ENCODE measurements at regions not wholly inside any gene's neighbourhood (a gene's known extent, or its start where the extent isn't known, plus 50 kb on each side); places are given as distances from the start of the nearest gene placed in this dataset.

DNA sequence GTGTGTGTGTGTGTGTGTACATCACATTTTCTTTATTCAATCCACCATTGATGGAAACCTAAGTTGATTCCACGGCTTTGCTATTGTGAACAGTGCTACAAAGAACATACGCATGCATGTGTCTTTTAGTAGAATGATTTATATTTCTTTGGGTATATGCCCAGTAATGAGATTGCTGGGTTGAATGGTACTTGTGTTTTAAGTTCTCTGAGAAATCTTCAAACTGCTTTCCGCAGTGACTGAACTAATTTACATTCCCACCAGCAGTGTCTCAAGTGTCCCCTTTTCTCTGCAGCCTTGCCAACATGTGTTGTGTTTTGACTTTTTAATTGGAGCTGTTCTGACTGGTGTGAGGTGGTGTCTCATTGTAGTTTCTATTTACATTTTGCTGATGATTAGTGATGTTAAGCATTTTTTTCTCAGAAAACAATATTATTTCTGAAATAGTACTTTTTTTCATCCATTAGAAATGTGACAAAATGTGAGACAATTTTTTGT lies 769.7 kb downstream of the TAF11L14 start:
- no peaks in the 10 kb centered on the region for H3K27me3 ChIP-seq
- H3K4me1 ChIP-seq (ENCODE audit: low read depth): no peaks in the 10 kb centered on the region
- H3K27ac ChIP-seq: no peak overlapping the region
- TF ChIP-seq, protein P1, sequence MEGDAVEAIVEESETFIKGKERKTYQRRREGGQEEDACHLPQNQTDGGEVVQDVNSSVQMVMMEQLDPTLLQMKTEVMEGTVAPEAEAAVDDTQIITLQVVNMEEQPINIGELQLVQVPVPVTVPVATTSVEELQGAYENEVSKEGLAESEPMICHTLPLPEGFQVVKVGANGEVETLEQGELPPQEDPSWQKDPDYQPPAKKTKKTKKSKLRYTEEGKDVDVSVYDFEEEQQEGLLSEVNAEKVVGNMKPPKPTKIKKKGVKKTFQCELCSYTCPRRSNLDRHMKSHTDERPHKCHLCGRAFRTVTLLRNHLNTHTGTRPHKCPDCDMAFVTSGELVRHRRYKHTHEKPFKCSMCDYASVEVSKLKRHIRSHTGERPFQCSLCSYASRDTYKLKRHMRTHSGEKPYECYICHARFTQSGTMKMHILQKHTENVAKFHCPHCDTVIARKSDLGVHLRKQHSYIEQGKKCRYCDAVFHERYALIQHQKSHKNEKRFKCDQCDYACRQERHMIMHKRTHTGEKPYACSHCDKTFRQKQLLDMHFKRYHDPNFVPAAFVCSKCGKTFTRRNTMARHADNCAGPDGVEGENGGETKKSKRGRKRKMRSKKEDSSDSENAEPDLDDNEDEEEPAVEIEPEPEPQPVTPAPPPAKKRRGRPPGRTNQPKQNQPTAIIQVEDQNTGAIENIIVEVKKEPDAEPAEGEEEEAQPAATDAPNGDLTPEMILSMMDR (IDR thresholded peaks at IDR 0.05; ENCODE audit: low read depth, low read length): no peak
- H3K9me3 ChIP-seq (ENCODE audit: low read depth): no peaks in the 10 kb centered on the region
- DNase-seq (ENCODE audit: low read depth in 1 of 2, low spot score in 1 of 2): no peak
- H3K4me3 ChIP-seq: no peak overlapping the region
- H3K36me3 ChIP-seq: no peaks in the 10 kb centered on the region

DNA sequence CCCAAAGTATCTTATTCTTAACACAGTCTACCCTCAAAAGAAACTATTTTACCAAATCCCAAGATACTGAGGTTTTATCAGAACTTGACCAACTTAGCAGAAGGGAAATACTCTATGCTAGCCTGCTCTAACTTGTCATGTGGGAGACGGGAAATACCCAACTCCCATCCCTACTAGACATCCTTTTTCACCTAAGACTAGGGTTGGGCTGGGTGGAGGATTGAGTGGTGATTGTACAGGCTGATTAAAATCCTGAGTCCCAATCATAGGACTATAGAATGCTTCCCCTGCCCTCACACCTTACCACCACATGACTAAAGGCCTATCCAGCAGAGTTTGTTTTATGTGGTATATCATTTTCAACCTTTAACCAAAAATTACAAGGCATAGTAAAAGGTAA lies 786.5 kb downstream of the TAF11L14 start:
- no peak for DNase-seq (ENCODE audit: low read depth in 1 of 2, low spot score in 1 of 2)
- Histone ChIP-seq H3K9me3 (ENCODE audit: low read depth) (no peaks in the 10 kb centered on the region), H3K27me3 (no peaks in the 10 kb centered on the region), H3K27ac (no peak overlapping the region), H3K36me3 (no peaks in the 10 kb centered on the region), H3K4me1 (ENCODE audit: low read depth) (no peaks in the 10 kb centered on the region), H3K4me3 (no peak overlapping the region)
- TF ChIP-seq, protein P1 (IDR thresholded peaks at IDR 0.05; ENCODE audit: low read depth, low read length): no peak

DNA sequence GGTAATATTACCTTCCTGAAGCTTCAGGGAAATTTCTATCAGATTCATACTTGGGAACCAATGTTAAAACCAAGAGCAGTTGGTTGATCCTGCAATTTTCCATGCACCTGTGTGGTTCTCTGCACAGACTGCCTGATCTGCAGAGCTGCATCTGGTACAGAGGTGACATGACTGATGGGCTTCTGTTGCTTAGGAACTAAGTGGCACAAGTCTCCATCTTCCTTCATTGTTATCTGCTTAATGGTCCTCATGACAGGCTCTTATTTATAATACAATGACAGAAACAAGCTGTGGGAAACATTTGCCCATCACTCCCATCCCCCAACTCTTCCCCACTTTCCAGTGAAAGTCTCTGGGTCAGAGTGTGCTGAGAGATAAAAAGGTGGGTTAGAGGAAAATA lies 799.1 kb downstream of the TAF11L14 start:
- no peaks in the 10 kb centered on the region for H3K27me3 ChIP-seq
- no peaks in the 10 kb centered on the region for H3K9me3 ChIP-seq (ENCODE audit: low read depth)
- no peaks in the 10 kb centered on the region for H3K36me3 ChIP-seq
- H3K4me3 ChIP-seq: no peak overlapping the region
- no peak overlapping the region for H3K27ac ChIP-seq
- H3K4me1 ChIP-seq (ENCODE audit: low read depth): no peaks in the 10 kb centered on the region
- peak in 1 of 2 donors; percentile 56 for DNase-seq (ENCODE audit: low read depth in 1 of 2, low spot score in 1 of 2)
- TF ChIP-seq, protein P1 (IDR thresholded peaks at IDR 0.05; ENCODE audit: low read depth, low read length): no peak

DNA sequence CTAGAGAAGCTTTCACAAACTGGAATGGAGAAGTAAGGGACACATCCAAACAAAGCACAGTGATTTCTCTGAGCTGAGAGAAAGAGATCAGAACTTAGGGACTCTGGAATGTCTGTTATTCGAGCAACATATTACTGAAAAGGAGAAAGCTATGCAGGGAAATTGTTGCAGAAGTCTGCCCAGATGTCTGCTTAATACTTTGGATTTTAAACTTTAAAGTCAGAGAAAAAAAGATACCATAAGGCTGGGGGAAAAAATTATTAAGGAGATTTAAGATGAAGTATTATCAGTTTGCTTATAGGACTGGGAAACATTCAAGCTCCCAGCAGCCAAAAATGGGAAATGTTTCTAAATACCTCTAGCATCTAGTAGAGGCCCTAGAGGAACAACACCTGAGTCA lies 803.9 kb downstream of the TAF11L14 start:
- no peak overlapping the region for H3K4me3 ChIP-seq
- no peaks in the 10 kb centered on the region for H3K4me1 ChIP-seq (ENCODE audit: low read depth)
- H3K27me3 ChIP-seq: no peaks in the 10 kb centered on the region
- no peaks in the 10 kb centered on the region for H3K36me3 ChIP-seq
- TF ChIP-seq, protein P1 (IDR thresholded peaks at IDR 0.05; ENCODE audit: low read depth, low read length): no peak
- no peak for DNase-seq (ENCODE audit: low read depth in 1 of 2, low spot score in 1 of 2)
- no peak overlapping the region for H3K27ac ChIP-seq
- H3K9me3 ChIP-seq (ENCODE audit: low read depth): no peaks in the 10 kb centered on the region

DNA sequence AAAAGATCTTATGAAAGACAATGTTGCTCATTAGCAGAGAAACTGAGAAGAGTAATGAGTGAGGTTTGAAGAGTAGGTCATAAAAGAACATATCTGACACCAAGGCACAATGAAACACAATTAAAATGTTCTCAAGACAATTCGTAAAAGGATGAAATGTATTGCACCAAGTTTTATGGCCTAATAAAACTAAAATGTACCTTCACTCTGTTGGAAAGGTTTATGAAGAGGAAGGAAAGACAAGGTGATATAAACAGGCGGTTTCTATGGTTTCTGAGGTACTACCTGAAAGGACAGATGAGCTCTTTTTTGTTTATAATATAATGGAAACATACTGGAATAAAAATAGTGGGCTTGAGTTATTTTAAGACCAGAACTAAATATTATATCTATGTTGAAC lies 821.3 kb downstream of the TAF11L14 start:
- Histone ChIP-seq H3K9me3 (ENCODE audit: low read depth) (no peaks in the 10 kb centered on the region), H3K4me1 (ENCODE audit: low read depth) (no peaks in the 10 kb centered on the region), H3K27ac (no peak overlapping the region), H3K27me3 (no peaks in the 10 kb centered on the region), H3K36me3 (no peaks in the 10 kb centered on the region), H3K4me3 (no peak overlapping the region)
- no peak for DNase-seq (ENCODE audit: low read depth in 1 of 2, low spot score in 1 of 2)
- TF ChIP-seq, protein P1 (IDR thresholded peaks at IDR 0.05; ENCODE audit: low read depth, low read length): no peak

DNA sequence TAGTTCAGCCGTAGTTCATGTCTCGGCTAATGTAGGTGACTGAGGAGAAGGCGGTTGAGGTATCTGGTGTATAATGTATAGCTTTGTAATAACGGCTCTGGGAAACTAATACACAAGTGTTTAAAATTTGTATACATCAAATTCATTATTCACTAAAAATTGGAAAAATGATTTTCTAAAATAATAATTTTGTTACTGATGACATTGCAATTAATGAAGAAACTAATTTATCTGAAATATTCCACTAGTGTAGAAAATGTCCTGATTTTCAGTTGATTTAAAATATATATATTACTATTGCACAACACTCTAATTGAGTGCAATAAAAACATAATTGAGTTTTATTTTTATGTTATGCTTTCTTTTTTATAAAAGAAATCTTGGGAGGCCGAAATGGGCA lies 823.0 kb downstream of the TAF11L14 start:
- Histone ChIP-seq H3K4me3 (no peak overlapping the region), H3K4me1 (ENCODE audit: low read depth) (no peaks in the 10 kb centered on the region), H3K9me3 (ENCODE audit: low read depth) (no peaks in the 10 kb centered on the region), H3K27ac (no peak overlapping the region), H3K27me3 (no peaks in the 10 kb centered on the region), H3K36me3 (no peaks in the 10 kb centered on the region)
- DNase-seq (ENCODE audit: low read depth in 1 of 2, low spot score in 1 of 2): no peak
- TF ChIP-seq, protein P1 (IDR thresholded peaks at IDR 0.05; ENCODE audit: low read depth, low read length): no peak

All from cardiac muscle cell (in vitro differentiated cells and primary cell).